Left lung (tissue), 4 donors: ENCODE measurements at regions not wholly inside any gene's neighbourhood (a gene's known extent, or its start where the extent isn't known, plus 50 kb on each side); places are given as distances from the start of the nearest gene placed in this dataset.

Experiments used
- ATAC-seq: fragments of 200-7000 bp; cut with Tn5 transposase; one replicate; pipeline ENCODE4 v1.9.1; 2020; ENCODE audit warnings: moderate library complexity
- DNase-seq, 4 donors: peaks; one replicate each; pipeline ENCODE4 v3.0.0-alpha.2; 2013 to 2020
- H3K27ac ChIP-seq, 2 donors: fragments of 200-600 bp; sonication (generic) in 1 of 2; one replicate each; pipeline versions ENCODE4 v1.5.0 to v1.8.0; 2020 to 2021
- H3K27me3 ChIP-seq, 2 donors: fragments of 200-600 bp; sonication (generic) in 1 of 2; one replicate each; pipeline versions ENCODE4 v1.5.0 to v1.8.0; 2020 to 2021
- H3K36me3 ChIP-seq, 2 donors: fragments of 200-600 bp; sonication (generic) in 1 of 2; one replicate each; pipeline versions ENCODE4 v1.5.0 to v1.8.0; 2020 to 2021
- H3K4me1 ChIP-seq, 2 donors: fragments of 200-600 bp; one replicate each; pipeline ENCODE4 v1.8.0; 2021
- H3K4me3 ChIP-seq, 2 donors: fragments of 200-600 bp; sonication (generic) in 1 of 2; one replicate each; pipeline versions ENCODE4 v1.5.0 to v1.8.0; 2020 to 2021; ENCODE audit warnings: mild to moderate bottlenecking in 1 of 2
- H3K9me3 ChIP-seq, 2 donors: fragments of 200-600 bp; sonication (generic) in 1 of 2; one replicate each; pipeline versions ENCODE4 v1.5.0 to v1.8.0; 2020 to 2021
- intact Hi-C, 2 donors: fragments of 100-400 bp; cut with DNase I; formaldehyde crosslinking; loops; one replicate each; pipeline versions ENCODE4 v1.11.2 to v1.14.2; 2022
- TF ChIP-seq, protein P1 (sequence below), 2 donors: fragments of 200-600 bp; sonication (generic) in 1 of 2; IDR thresholded peaks; one replicate each; pipeline versions ENCODE4 v1.5.0 to v1.8.0; 2021; ENCODE audit warnings: antibody characterized with exemption in 2 of 2
- donor health status: DM: no; HTN: yes; CAD: no.
- donor health status: DM: no; HTN: no; CAD: no.

DNA sequence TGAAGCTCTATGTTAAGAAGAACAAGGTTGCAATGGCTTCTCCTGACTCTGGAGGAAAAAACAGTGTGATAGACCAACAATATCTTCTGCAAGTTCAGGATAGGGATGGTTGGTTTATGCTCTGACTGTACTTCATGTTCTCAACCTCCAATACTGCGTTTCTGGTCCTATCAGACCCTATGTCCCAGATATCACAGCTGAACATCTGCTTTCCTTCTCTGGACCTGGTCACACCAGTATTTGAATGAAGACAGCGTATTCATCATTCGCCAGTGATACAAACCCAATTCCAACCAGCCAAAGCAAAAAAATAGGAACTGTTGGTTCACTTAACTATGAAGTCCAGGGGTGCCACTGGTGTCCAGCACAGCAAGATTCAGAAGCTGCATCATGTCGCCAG, 124.5 kb upstream of the KLF3 start:
- no peak overlapping the region for H3K27ac ChIP-seq
- no peaks in the 10 kb centered on the region for H3K4me1 ChIP-seq
- intact Hi-C loops = no loop called here
- no peak for ATAC-seq
- no peaks in the 10 kb centered on the region for H3K27me3 ChIP-seq
- no peaks in the 10 kb centered on the region for H3K36me3 ChIP-seq
- no peak for DNase-seq
- no peaks in the 10 kb centered on the region for H3K9me3 ChIP-seq
- TF ChIP-seq, protein P1, sequence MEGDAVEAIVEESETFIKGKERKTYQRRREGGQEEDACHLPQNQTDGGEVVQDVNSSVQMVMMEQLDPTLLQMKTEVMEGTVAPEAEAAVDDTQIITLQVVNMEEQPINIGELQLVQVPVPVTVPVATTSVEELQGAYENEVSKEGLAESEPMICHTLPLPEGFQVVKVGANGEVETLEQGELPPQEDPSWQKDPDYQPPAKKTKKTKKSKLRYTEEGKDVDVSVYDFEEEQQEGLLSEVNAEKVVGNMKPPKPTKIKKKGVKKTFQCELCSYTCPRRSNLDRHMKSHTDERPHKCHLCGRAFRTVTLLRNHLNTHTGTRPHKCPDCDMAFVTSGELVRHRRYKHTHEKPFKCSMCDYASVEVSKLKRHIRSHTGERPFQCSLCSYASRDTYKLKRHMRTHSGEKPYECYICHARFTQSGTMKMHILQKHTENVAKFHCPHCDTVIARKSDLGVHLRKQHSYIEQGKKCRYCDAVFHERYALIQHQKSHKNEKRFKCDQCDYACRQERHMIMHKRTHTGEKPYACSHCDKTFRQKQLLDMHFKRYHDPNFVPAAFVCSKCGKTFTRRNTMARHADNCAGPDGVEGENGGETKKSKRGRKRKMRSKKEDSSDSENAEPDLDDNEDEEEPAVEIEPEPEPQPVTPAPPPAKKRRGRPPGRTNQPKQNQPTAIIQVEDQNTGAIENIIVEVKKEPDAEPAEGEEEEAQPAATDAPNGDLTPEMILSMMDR (IDR thresholded peaks at IDR 0.05) = no peak
- no peak overlapping the region for H3K4me3 ChIP-seq

- Histone ChIP-seq H3K9me3 (no peaks in the 10 kb centered on the region), H3K4me1 (no peaks in the 10 kb centered on the region), H3K27ac (no peak overlapping the region), H3K27me3 (no peaks in the 10 kb centered on the region), H3K4me3 (no peak overlapping the region), H3K36me3 (no peaks in the 10 kb centered on the region)
- TF ChIP-seq, protein P1 (IDR thresholded peaks at IDR 0.05) = no peak
- DNase-seq (no peak), ATAC-seq (no peak)
- intact Hi-C loops = no loop called here
These were observed 116.9 kb upstream of the KLF3 start for GRCh38 chr4:38547052-38547451.

GRCh38 chr4:38548256-38548655, 115.7 kb upstream of the KLF3 start:
- H3K27ac ChIP-seq = no peak overlapping the region
- H3K9me3 ChIP-seq = no peaks in the 10 kb centered on the region
- H3K27me3 ChIP-seq = no peaks in the 10 kb centered on the region
- no peaks in the 10 kb centered on the region for H3K4me1 ChIP-seq
- TF ChIP-seq, protein P1 (IDR thresholded peaks at IDR 0.05) = no peak
- H3K4me3 ChIP-seq = no peak overlapping the region
- no peak for ATAC-seq
- intact Hi-C loops = no loop called here
- DNase-seq = no peak
- no peaks in the 10 kb centered on the region for H3K36me3 ChIP-seq

- H3K27ac ChIP-seq = no peak overlapping the region
- no peak for DNase-seq
- no peaks in the 10 kb centered on the region for H3K36me3 ChIP-seq
- H3K4me1 ChIP-seq = peaks cover 0 to 22% of the 10 kb centered on the region in 2 donors
- no peak for ATAC-seq
- no peaks in the 10 kb centered on the region for H3K27me3 ChIP-seq
- H3K9me3 ChIP-seq = peaks cover 0 to 5% of the 10 kb centered on the region in 2 donors
- intact Hi-C loops = no loop called here
- H3K4me3 ChIP-seq = no peak overlapping the region
- TF ChIP-seq, protein P1 (IDR thresholded peaks at IDR 0.05) = no peak
These were observed 104.6 kb upstream of the KLF3 start for GRCh38 chr4:38559374-38559773.

DNA sequence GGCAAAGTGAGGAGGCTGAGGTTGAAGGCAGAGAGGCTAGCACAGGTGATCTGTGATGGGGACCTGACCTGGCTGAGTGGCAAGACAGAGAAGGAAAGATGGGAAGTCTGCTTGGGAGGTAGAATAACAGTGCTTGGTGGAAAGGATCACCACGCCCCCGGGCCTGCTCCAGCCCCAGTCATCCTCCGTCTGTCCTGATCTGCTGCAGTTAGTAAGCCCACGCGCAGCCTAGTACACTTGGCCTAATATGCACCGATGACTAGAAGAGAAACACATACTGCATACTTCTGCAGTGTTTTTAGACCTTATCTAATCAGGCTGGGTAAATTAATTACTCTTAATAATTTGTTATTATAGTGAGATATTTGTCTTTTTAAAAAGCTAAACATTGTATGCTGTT, 103.7 kb upstream of the KLF3 start:
- H3K4me1 ChIP-seq = peaks cover 7 to 22% of the 10 kb centered on the region in 2 donors
- ATAC-seq (no peak), DNase-seq (no peak)
- H3K27ac ChIP-seq = no peak overlapping the region
- no peak overlapping the region for H3K4me3 ChIP-seq
- intact Hi-C loops = no loop called here
- TF ChIP-seq, protein P1 (IDR thresholded peaks at IDR 0.05) = no peak
- peaks cover 0 to 2% of the 10 kb centered on the region in 2 donors for H3K9me3 ChIP-seq
- no peaks in the 10 kb centered on the region for H3K36me3 ChIP-seq
- H3K27me3 ChIP-seq = no peaks in the 10 kb centered on the region
